Epithelial cell of proximal tubule (primary cell): ENCODE measurements at regions not wholly inside any gene's neighbourhood (a gene's known extent, or its start where the extent isn't known, plus 50 kb on each side); places are given as distances from the start of the nearest gene placed in this dataset.

ENCODE experiments used
- DNase-seq: peaks from one replicate; pipeline ENCODE4 v3.0.0-alpha.2; 2011; ENCODE audit warnings: low read depth
- H3K4me3 ChIP-seq: 2 replicates; pipeline ENCODE4 v1.5.1; 2011; ENCODE audit warnings: low read depth, mild to moderate bottlenecking, low read length
- CTCF ChIP-seq: conservative IDR thresholded peaks from 2 replicates; pipeline ENCODE4 v1.5.1; 2012; ENCODE audit warnings: low read depth, mild to moderate bottlenecking, low read length

DNA sequence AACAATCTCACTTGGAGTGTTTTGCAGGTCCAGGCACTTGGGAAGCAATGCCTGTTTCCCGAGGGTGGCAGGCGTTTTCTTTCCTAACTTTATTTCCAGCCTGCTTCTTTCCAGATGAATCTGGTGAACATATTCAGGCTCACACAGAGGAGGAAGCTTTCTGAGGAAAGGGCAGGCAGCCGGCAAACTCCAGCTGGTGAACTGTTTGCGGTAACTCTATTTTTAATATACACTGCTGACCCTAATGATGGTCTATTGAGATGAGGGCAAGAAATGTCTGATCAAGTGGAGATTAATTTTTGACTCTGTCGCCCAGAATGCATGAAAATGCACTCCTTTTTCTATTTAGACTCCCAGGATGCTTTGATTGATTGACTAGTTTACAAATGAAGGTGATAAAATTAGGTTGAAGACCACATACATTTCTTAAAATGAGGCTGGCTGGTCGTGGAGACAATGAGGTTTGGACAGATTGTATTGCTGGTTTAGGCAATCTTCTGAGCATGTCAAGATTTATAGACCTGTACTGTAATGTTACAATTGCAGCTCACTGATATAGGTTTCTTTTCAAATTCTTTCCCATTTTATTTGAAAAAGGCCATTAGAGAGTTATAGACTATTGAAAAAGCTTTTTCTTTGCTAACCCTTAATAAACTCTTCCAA, 153.8 kb downstream of the ATG4C start:
- TF ChIP-seq CTCF = no peak
- DNase-seq = no peak
- H3K4me3 ChIP-seq = no peak overlapping the region

- TF ChIP-seq CTCF = no peak
- H3K4me3 ChIP-seq = no peak overlapping the region
- no peak for DNase-seq
These were observed 157.8 kb downstream of the ATG4C start for GRCh38 chr1:62941780-62942179.

GRCh38 chr1:62946511-62946910, 162.6 kb downstream of the ATG4C start:
- DNase-seq = no peak
- no peak overlapping the region for H3K4me3 ChIP-seq
- no peak for TF ChIP-seq CTCF

DNA sequence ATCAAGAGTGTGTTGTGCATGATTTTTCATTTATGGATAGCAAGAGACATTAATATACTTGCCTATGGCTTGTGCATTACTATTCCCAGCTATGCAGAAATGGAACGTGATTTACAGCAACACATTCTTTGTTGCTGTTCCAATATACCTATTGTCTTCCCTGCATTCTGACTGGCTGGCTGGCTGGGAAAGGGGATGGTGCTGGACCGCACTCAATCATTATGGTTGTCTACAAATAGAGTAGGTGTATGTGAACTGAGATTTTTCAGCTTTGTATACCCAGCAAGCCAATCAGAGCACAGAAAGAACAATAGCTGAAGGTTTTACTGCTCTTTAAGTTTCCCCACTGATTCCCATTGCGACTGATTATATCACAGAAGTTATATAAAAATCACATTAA, 167.5 kb downstream of the ATG4C start:
- no peak for TF ChIP-seq CTCF
- H3K4me3 ChIP-seq = no peak overlapping the region
- no peak for DNase-seq

DNA sequence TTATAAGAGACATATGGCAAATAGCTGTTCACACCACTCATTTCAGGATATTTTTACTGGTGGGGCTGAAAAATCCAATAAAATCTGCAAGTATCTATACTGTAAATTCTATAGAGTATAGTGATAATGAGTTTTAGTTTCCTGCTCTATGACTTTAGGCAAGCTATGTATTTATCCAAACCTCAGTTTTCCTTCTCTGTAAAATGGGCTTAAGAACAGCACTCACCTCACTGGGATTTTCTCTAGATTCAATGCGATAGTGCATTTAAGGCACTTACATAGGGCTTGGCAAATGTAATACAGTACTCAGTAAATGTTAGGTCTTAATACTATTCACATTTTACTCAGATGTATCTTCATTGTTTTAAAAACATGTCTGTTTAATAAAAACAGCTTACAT, 168.7 kb downstream of the ATG4C start:
- DNase-seq = no peak
- no peak for TF ChIP-seq CTCF
- no peak overlapping the region for H3K4me3 ChIP-seq

DNA sequence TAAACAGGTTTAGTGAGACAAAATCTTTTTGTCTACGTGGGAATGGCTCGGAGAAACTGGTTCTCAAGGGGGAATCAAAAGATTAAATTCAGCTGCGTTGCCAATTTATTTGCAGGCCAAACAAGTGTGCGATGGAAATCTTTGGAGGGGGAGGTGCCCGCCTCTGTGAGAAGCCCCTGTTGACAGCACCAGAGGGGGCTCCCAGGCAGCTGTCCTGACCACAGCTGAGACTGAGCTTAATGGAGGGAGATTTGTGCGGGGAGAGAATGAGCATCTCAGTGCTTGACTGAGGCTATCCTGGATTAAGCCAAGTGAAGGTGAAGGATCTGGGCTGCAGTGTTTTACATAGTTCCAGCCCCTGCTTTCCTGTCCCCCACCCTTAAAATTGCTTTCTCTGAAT, 169.7 kb downstream of the ATG4C start:
- TF ChIP-seq CTCF = no peak
- DNase-seq = no peak

GRCh38 chr1:62954758-62955157, 170.8 kb downstream of the ATG4C start:
- TF ChIP-seq CTCF = no peak
- H3K4me3 ChIP-seq = no peak overlapping the region
- no peak for DNase-seq

More for the DNA sequence above, 169.7 kb downstream of the ATG4C start:
- H3K4me3 ChIP-seq = no peak overlapping the region
